ENCODE measurements at regions not wholly inside any gene's neighbourhood (a gene's known extent, or its start where the extent isn't known, plus 50 kb on each side); places are given as distances from the start of the nearest gene placed in this dataset.

DNA sequence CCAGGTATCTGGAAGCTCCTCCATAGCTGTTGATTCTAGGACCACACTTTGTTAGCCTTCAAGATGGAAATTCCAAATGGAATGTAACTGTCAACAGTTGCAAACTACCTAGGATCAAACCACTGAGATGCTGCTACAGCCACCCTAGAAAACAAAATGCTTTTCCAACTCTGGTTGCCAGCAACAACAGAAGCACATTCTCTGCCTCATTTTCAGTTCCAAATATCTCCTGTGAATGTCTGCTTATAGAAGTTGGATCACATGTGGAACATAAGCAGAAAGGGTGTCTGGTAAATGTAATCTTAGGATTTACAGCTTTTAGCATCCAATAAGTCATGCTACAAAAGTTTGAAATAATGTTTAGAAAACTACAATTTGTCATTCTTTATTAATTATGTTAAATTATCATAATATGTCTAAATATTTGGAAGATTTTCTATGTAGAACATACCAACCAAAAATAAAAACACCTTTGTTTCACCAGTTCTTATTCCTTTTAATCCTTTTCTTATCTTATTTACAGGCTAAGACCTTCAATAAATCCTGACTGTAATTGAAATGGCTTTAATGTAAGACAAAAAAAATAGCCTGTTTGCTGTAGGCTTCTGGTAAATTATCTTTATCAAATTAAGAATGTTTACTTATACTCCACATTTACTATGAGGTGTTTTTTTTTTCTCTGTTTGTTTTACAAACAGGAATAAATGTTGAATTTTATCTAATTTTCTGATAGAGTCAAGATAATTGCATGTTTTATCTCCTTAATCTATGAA, 687.1 kb downstream of the IGSF11 start:
- TF ChIP-seq, protein P1, sequence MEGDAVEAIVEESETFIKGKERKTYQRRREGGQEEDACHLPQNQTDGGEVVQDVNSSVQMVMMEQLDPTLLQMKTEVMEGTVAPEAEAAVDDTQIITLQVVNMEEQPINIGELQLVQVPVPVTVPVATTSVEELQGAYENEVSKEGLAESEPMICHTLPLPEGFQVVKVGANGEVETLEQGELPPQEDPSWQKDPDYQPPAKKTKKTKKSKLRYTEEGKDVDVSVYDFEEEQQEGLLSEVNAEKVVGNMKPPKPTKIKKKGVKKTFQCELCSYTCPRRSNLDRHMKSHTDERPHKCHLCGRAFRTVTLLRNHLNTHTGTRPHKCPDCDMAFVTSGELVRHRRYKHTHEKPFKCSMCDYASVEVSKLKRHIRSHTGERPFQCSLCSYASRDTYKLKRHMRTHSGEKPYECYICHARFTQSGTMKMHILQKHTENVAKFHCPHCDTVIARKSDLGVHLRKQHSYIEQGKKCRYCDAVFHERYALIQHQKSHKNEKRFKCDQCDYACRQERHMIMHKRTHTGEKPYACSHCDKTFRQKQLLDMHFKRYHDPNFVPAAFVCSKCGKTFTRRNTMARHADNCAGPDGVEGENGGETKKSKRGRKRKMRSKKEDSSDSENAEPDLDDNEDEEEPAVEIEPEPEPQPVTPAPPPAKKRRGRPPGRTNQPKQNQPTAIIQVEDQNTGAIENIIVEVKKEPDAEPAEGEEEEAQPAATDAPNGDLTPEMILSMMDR (IDR thresholded peaks at IDR 0.05) = no peak
- TF ChIP-seq POLR2A (IDR thresholded peaks at IDR 0.05) = no peak

Measured in adrenal gland (tissue), 5 donors.